ENCODE measurements at regions not wholly inside any gene's neighbourhood (a gene's known extent, or its start where the extent isn't known, plus 50 kb on each side); places are given as distances from the start of the nearest gene placed in this dataset.

DNA sequence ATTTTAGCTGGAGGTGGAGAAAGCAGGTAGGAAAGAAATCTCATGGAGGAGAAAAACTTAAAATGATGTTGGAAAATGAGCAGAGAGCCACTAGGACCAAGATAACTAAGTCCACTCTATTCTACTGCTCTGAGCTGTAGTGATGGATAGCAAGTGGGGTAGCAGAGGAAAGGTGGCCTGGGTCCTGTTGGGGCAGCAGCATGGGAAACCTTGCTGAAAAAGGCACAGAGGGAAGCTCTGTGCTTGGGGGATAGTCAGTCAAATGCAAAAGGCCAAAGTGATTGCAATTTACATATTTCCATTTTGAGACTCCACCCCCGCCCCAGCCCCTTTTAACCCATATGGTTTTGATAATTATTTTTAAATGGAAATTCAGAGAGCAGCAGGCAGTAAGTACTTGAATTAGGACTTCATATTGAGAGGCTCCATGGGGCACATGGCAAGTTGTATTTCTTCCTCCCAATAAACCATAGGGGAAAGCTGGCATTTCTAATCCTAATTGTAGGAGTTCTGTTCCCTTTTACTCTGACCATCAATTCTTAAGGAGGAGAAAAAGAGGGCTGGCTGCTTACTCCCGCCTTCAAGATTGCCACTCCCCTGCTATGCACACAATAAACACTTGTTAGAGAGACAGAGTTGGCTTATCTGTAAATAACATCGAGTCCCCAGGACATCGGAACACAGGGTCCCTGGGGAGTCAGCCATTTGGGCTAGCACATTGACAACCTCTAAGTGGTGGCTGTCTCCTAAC is 1341.5 kb upstream of the TENM4 start:
- no peak overlapping the region for H3K9ac ChIP-seq (ENCODE audit: low read length)

DNA sequence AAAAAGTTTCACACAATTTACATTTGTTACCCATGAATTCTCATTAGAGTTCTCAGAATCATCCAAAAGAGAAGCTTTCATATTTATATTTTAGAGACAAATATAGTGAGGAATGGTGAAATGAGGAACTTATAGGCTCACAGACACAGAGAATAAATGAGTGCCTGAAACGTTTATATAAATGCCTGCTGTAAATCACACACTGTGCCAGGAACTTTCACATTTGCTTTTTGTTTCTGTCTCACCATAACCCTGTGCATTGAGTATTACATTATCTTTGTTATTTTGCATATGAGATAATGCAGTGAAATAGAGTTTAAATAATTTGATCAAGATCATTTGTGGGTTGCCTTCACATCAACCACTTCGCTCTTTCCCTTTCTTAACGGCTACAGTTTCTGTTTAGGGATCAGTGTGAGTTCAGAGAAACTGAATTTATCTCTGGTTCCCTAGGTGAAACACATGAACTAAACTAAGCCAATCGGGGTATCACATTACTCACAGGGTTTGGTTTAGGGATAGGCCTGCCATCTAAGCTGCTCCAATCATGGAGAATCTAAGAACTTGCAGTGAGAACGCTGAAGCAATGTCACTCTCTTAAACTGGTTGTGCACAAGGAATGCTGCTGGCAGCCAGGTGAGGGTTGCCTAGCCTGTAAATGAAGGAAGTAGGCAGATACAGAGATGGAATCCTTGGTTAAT is 1339.2 kb upstream of the TENM4 start:
- H3K4me2 ChIP-seq (ENCODE audit: low read length) = no peak overlapping the region
- H2BK12ac ChIP-seq (ENCODE audit: low read length) = no peak overlapping the region
- no peak overlapping the region for H3K18ac ChIP-seq (ENCODE audit: low read length)
- H2AK5ac ChIP-seq (ENCODE audit: low read length) = no peak overlapping the region
- no peak overlapping the region for H4K12ac ChIP-seq (ENCODE audit: low read depth, low read length)
- H3K4me1 ChIP-seq (ENCODE audit: control insufficient read depth in 1 of 2, insufficient read depth in 2 of 2, low read length in 2 of 2) = no peaks in the 10 kb centered on the region
- no peaks in the 10 kb centered on the region for H3K79me2 ChIP-seq (ENCODE audit: control insufficient read depth, insufficient read depth, low read length, poor library complexity)
- no CpG with 5 or more reads among the region's 5 CpGs for WGBS (ENCODE audit: extremely low coverage, insufficient coverage, insufficient read length)
- H3K9me3 ChIP-seq (ENCODE audit: insufficient read depth, low read depth, low read length) = no peaks in the 10 kb centered on the region
- no peaks in the 10 kb centered on the region for H3K36me3 ChIP-seq (ENCODE audit: control insufficient read depth in 1 of 2, insufficient read depth in 2 of 2, low read length in 2 of 2)
- H3K27me3 ChIP-seq (ENCODE audit: insufficient read depth, low read length) = no peaks in the 10 kb centered on the region
- no peak overlapping the region for H3K9ac ChIP-seq (ENCODE audit: low read length)
- H2AFZ ChIP-seq (ENCODE audit: insufficient read depth, low read length, poor library complexity) = no peak overlapping the region
- no peak overlapping the region for H3K14ac ChIP-seq (ENCODE audit: low read length)
- no peak overlapping the region for H3K4me3 ChIP-seq (ENCODE audit: low read depth, low read length)
- no peak overlapping the region for H2BK120ac ChIP-seq (ENCODE audit: insufficient read depth, low read length, poor library complexity)
- H2BK5ac ChIP-seq (ENCODE audit: low read depth, low read length, poor library complexity) = no peak overlapping the region
- H3K79me1 ChIP-seq (ENCODE audit: low read length) = no peaks in the 10 kb centered on the region
- peak; percentile 1 to 8 for DNase-seq
- H4K8ac ChIP-seq (ENCODE audit: low read depth, low read length) = no peak overlapping the region
- H3K4ac ChIP-seq (ENCODE audit: low read depth, low read length) = no peak overlapping the region
- H3K27ac ChIP-seq (ENCODE audit: low read depth, low read length) = no peak overlapping the region
- no peak overlapping the region for H3K23ac ChIP-seq (ENCODE audit: low read length)
- H4K91ac ChIP-seq (ENCODE audit: low read depth, low read length) = no peak overlapping the region

More for the DNA sequence above, 1341.5 kb upstream of the TENM4 start:
- H2BK12ac ChIP-seq (ENCODE audit: low read length) = no peak overlapping the region
- no peak overlapping the region for H4K8ac ChIP-seq (ENCODE audit: low read depth, low read length)
- no peak overlapping the region for H4K12ac ChIP-seq (ENCODE audit: low read depth, low read length)
- no peak overlapping the region for H2AK5ac ChIP-seq (ENCODE audit: low read length)
- H3K4me3 ChIP-seq (ENCODE audit: low read depth, low read length) = no peak overlapping the region
- no peaks in the 10 kb centered on the region for H3K4me1 ChIP-seq (ENCODE audit: control insufficient read depth in 1 of 2, insufficient read depth in 2 of 2, low read length in 2 of 2)
- no peaks in the 10 kb centered on the region for H3K9me3 ChIP-seq (ENCODE audit: insufficient read depth, low read depth, low read length)
- H3K4ac ChIP-seq (ENCODE audit: low read depth, low read length) = no peak overlapping the region
- H2AFZ ChIP-seq (ENCODE audit: insufficient read depth, low read length, poor library complexity) = no peak overlapping the region
- DNase-seq = no peak
- no peak overlapping the region for H3K27ac ChIP-seq (ENCODE audit: low read depth, low read length)
- no peak overlapping the region for H4K91ac ChIP-seq (ENCODE audit: low read depth, low read length)
- H3K79me1 ChIP-seq (ENCODE audit: low read length) = no peaks in the 10 kb centered on the region
- H3K79me2 ChIP-seq (ENCODE audit: control insufficient read depth, insufficient read depth, low read length, poor library complexity) = no peaks in the 10 kb centered on the region
- no CpG with 5 or more reads among the region's 4 CpGs for WGBS (ENCODE audit: extremely low coverage, insufficient coverage, insufficient read length)
- H3K4me2 ChIP-seq (ENCODE audit: low read length) = no peak overlapping the region
- no peaks in the 10 kb centered on the region for H3K27me3 ChIP-seq (ENCODE audit: insufficient read depth, low read length)
- no peak overlapping the region for H2BK120ac ChIP-seq (ENCODE audit: insufficient read depth, low read length, poor library complexity)
- no peak overlapping the region for H3K23ac ChIP-seq (ENCODE audit: low read length)
- H2BK5ac ChIP-seq (ENCODE audit: low read depth, low read length, poor library complexity) = no peak overlapping the region
- no peak overlapping the region for H3K14ac ChIP-seq (ENCODE audit: low read length)
- no peaks in the 10 kb centered on the region for H3K36me3 ChIP-seq (ENCODE audit: control insufficient read depth in 1 of 2, insufficient read depth in 2 of 2, low read length in 2 of 2)
- no peak overlapping the region for H3K18ac ChIP-seq (ENCODE audit: low read length)

DNA sequence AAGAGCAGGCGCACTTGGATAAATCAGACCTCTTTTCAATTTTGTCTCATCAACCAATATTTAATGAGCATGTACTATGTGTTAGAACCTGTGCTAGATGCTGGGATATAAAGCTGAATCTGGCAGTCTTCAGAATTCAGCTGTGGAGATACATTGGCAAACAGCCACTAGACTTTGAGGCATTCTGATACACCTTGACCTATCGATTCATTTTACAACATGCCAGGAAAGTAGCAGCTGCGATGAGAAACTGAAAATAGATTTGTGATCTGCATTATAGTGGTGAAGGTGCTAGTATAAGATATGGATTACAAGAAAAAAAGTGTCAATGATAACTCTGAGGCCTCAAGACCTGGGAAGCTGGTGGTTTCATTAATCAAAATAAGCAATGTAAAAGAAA is 1338.1 kb upstream of the TENM4 start:
- Histone ChIP-seq H3K79me1 (ENCODE audit: low read length) (no peaks in the 10 kb centered on the region), H3K27me3 (ENCODE audit: insufficient read depth, low read length) (no peaks in the 10 kb centered on the region)

DNA sequence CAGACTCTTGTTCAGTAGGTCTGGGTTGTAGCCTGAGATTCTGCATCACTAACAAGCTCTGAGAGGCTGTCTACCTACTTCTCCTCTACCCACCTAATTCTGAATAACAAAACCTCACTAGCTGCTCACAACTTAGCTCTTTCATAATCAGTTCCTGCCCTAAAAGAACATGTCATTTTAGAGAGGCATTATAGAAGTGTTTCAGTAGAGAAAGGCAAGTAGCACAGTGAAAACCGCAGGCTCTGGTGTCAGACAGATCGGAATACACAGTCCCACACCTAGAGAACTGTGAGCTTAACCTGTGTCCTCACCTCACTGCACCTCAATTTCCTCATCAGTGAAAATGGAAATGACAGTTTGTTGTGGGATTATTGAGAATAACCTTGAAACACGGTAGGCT is 1337.6 kb upstream of the TENM4 start:
- Histone ChIP-seq H2BK5ac (ENCODE audit: low read depth, low read length, poor library complexity) (no peak overlapping the region), H3K27ac (ENCODE audit: low read depth, low read length) (no peak overlapping the region), H4K8ac (ENCODE audit: low read depth, low read length) (no peak overlapping the region), H4K12ac (ENCODE audit: low read depth, low read length) (no peak overlapping the region), H2BK12ac (ENCODE audit: low read length) (no peak overlapping the region), H3K36me3 (ENCODE audit: control insufficient read depth in 1 of 2, insufficient read depth in 2 of 2, low read length in 2 of 2) (no peaks in the 10 kb centered on the region), H3K23ac (ENCODE audit: low read length) (no peak overlapping the region), H3K27me3 (ENCODE audit: insufficient read depth, low read length) (no peaks in the 10 kb centered on the region), H2BK120ac (ENCODE audit: insufficient read depth, low read length, poor library complexity) (no peak overlapping the region), H3K4ac (ENCODE audit: low read depth, low read length) (no peak overlapping the region), H3K4me3 (ENCODE audit: low read depth, low read length) (no peak overlapping the region), H2AK5ac (ENCODE audit: low read length) (no peak overlapping the region), H3K9ac (ENCODE audit: low read length) (no peak overlapping the region), H3K4me2 (ENCODE audit: low read length) (no peak overlapping the region), H3K4me1 (ENCODE audit: control insufficient read depth in 1 of 2, insufficient read depth in 2 of 2, low read length in 2 of 2) (no peaks in the 10 kb centered on the region), H2AFZ (ENCODE audit: insufficient read depth, low read length, poor library complexity) (no peak overlapping the region), H3K18ac (ENCODE audit: low read length) (no peak overlapping the region), H3K14ac (ENCODE audit: low read length) (no peak overlapping the region), H3K9me3 (ENCODE audit: insufficient read depth, low read depth, low read length) (no peaks in the 10 kb centered on the region), H4K91ac (ENCODE audit: low read depth, low read length) (no peak overlapping the region), H3K79me2 (ENCODE audit: control insufficient read depth, insufficient read depth, low read length, poor library complexity) (no peaks in the 10 kb centered on the region), H3K79me1 (ENCODE audit: low read length) (no peaks in the 10 kb centered on the region)
- DNase-seq = no peak
- no CpG with 5 or more reads among the region's 3 CpGs for WGBS (ENCODE audit: extremely low coverage, insufficient coverage, insufficient read length)

More for the DNA sequence above, 1338.1 kb upstream of the TENM4 start:
- H3K18ac ChIP-seq (ENCODE audit: low read length) = no peak overlapping the region
- H3K27ac ChIP-seq (ENCODE audit: low read depth, low read length) = no peak overlapping the region
- no peak overlapping the region for H2AK5ac ChIP-seq (ENCODE audit: low read length)
- no peak overlapping the region for H3K14ac ChIP-seq (ENCODE audit: low read length)
- H2BK120ac ChIP-seq (ENCODE audit: insufficient read depth, low read length, poor library complexity) = no peak overlapping the region
- no CpG with 5 or more reads among the region's 3 CpGs for WGBS (ENCODE audit: extremely low coverage, insufficient coverage, insufficient read length)
- H2BK5ac ChIP-seq (ENCODE audit: low read depth, low read length, poor library complexity) = no peak overlapping the region
- H3K4ac ChIP-seq (ENCODE audit: low read depth, low read length) = no peak overlapping the region
- no peaks in the 10 kb centered on the region for H3K79me2 ChIP-seq (ENCODE audit: control insufficient read depth, insufficient read depth, low read length, poor library complexity)
- H4K91ac ChIP-seq (ENCODE audit: low read depth, low read length) = no peak overlapping the region
- no peaks in the 10 kb centered on the region for H3K36me3 ChIP-seq (ENCODE audit: control insufficient read depth in 1 of 2, insufficient read depth in 2 of 2, low read length in 2 of 2)
- no peak overlapping the region for H3K4me3 ChIP-seq (ENCODE audit: low read depth, low read length)
- H2AFZ ChIP-seq (ENCODE audit: insufficient read depth, low read length, poor library complexity) = no peak overlapping the region
- H3K9me3 ChIP-seq (ENCODE audit: insufficient read depth, low read depth, low read length) = no peaks in the 10 kb centered on the region
- H4K8ac ChIP-seq (ENCODE audit: low read depth, low read length) = no peak overlapping the region
- no peak overlapping the region for H3K4me2 ChIP-seq (ENCODE audit: low read length)
- no peak for DNase-seq
- H3K4me1 ChIP-seq (ENCODE audit: control insufficient read depth in 1 of 2, insufficient read depth in 2 of 2, low read length in 2 of 2) = no peaks in the 10 kb centered on the region
- H4K12ac ChIP-seq (ENCODE audit: low read depth, low read length) = no peak overlapping the region
- H3K9ac ChIP-seq (ENCODE audit: low read length) = no peak overlapping the region
- H2BK12ac ChIP-seq (ENCODE audit: low read length) = no peak overlapping the region
- H3K23ac ChIP-seq (ENCODE audit: low read length) = no peak overlapping the region

Data from trophoblast cell (in vitro differentiated cells and primary cell).